ENCODE measurements at regions not wholly inside any gene's neighbourhood (a gene's known extent, or its start where the extent isn't known, plus 50 kb on each side); places are given as distances from the start of the nearest gene placed in this dataset.

DNA sequence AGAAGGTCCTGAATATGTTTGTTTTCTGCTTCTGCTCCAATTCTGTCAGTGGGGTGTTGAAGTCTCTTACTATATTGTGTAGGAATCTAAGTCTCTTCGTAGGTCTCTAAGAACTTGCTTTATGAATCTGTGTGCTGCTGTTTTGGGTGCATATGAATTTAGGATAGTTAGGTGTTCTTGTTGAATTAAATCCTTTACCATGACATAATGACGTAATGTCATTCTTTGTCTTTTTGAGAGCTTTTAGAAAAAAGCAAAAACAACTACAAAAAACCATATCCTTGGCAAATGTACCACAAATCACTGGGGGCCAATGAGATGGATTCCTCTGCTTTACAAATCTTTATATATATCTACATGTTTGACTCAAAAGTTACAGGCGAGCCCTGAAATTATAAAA is 576.1 kb downstream of the CDH18 start:
- dilution Hi-C loops (cut with HindIII; ENCODE audit: low sequenced_read_pairs, unreplicated experiment) (no loop called here), in situ Hi-C loops (cut with MboI; ENCODE audit: low sequenced_read_pairs) (no loop called here), intact Hi-C loops (cut with micrococcal nuclease) (no loop called here)
- no peak overlapping the region for H3K4ac ChIP-seq (ENCODE audit: low read depth, low read length)
- no peak overlapping the region for H3K23ac ChIP-seq (ENCODE audit: low read depth, low read length)
- TF ChIP-seq POLR2A (IDR thresholded peaks at IDR 0.05; ENCODE audit: low read depth, low read length) (no peak), ELK1 (IDR thresholded peaks at IDR 0.05; ENCODE audit: borderline replicate concordance, low read depth, low read length) (no peak), RFX5 (IDR thresholded peaks at IDR 0.05; ENCODE audit: low read depth, low read length) (no peak), CEBPB (IDR thresholded peaks at IDR 0.05; ENCODE audit: low read depth, low read length) (no peak), RCOR1 (IDR thresholded peaks at IDR 0.05; ENCODE audit: insufficient replicate concordance, low read length) (no peak), MAFK (IDR thresholded peaks at IDR 0.05; ENCODE audit: low read depth, low read length) (no peak), CHD1 (IDR thresholded peaks at IDR 0.05; ENCODE audit: low read depth, low read length) (no peak), FOS (IDR thresholded peaks at IDR 0.05; ENCODE audit: low read depth, low read length) (no peak), MAZ (IDR thresholded peaks at IDR 0.05; ENCODE audit: borderline replicate concordance, low read depth, low read length) (no peak), BHLHE40 (IDR thresholded peaks at IDR 0.05; ENCODE audit: low read depth, low read length) (no peak), MXI1 (IDR thresholded peaks at IDR 0.05; ENCODE audit: borderline replicate concordance, low read depth, low read length) (no peak), SMC3 (IDR thresholded peaks at IDR 0.05; ENCODE audit: low read depth, low read length) (no peak), RAD21 (IDR thresholded peaks at IDR 0.05; ENCODE audit: low read length) (no peak)
- TF ChIP-seq, protein P1, sequence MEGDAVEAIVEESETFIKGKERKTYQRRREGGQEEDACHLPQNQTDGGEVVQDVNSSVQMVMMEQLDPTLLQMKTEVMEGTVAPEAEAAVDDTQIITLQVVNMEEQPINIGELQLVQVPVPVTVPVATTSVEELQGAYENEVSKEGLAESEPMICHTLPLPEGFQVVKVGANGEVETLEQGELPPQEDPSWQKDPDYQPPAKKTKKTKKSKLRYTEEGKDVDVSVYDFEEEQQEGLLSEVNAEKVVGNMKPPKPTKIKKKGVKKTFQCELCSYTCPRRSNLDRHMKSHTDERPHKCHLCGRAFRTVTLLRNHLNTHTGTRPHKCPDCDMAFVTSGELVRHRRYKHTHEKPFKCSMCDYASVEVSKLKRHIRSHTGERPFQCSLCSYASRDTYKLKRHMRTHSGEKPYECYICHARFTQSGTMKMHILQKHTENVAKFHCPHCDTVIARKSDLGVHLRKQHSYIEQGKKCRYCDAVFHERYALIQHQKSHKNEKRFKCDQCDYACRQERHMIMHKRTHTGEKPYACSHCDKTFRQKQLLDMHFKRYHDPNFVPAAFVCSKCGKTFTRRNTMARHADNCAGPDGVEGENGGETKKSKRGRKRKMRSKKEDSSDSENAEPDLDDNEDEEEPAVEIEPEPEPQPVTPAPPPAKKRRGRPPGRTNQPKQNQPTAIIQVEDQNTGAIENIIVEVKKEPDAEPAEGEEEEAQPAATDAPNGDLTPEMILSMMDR (conservative IDR thresholded peaks at IDR 0.05; ENCODE audit: low read depth, low read length) = no peak
- no peak overlapping the region for H2BK20ac ChIP-seq (ENCODE audit: low read depth, low read length)
- H3K27ac ChIP-seq (ENCODE audit: insufficient read depth, low read length) = no peak overlapping the region
- no peak overlapping the region for H2BK5ac ChIP-seq (ENCODE audit: low read depth, low read length, poor library complexity, severe bottlenecking)
- no peak overlapping the region for H3K56ac ChIP-seq (ENCODE audit: extremely low read depth, insufficient read depth, low read length)
- H2AK9ac ChIP-seq (replicated peaks; ENCODE audit: low read depth, low read length, poor library complexity) = no peak overlapping the region
- H3K4me2 ChIP-seq (ENCODE audit: low read depth, low read length) = no peak overlapping the region
- BruUV-seq (replicated peaks) = no TSS peak
- no peaks in the 10 kb centered on the region for H3K4me1 ChIP-seq (ENCODE audit: control insufficient read depth, insufficient read depth, low read length)
- H3K14ac ChIP-seq (replicated peaks; ENCODE audit: low read depth, low read length) = no peak overlapping the region
- POLR2A ChIA-PET (ENCODE audit: unreplicated experiment) = no interaction called here
- H4K91ac ChIP-seq (ENCODE audit: insufficient read depth, low read depth, low read length) = no peak overlapping the region
- no peaks in the 10 kb centered on the region for H3K9me1 ChIP-seq (ENCODE audit: insufficient read depth, low read length)
- H3K36me3 ChIP-seq (ENCODE audit: control insufficient read depth, insufficient read depth, low read length) = no peaks in the 10 kb centered on the region
- no peak overlapping the region for H4K5ac ChIP-seq (ENCODE audit: low read depth, low read length)
- H3K79me1 ChIP-seq (ENCODE audit: low read depth in 1 of 2, low read length in 2 of 2) = no peaks in the 10 kb centered on the region
- no peak overlapping the region for H2AFZ ChIP-seq (replicated peaks; ENCODE audit: low read length, poor library complexity)
- ATAC-seq (ENCODE audit: low read depth) (no peak), DNase-seq (no peak)
- WGBS, 2 experiments (ENCODE audit: extremely low coverage in 2 of 2, insufficient read length in 1 of 2) = no CpG with 5 or more reads among the region's 3 CpGs
- H3K9ac ChIP-seq (ENCODE audit: low read depth, low read length) = no peak overlapping the region
- no peak overlapping the region for H3K4me3 ChIP-seq (ENCODE audit: insufficient read depth, low read depth, low read length)
- no peak overlapping the region for H2BK120ac ChIP-seq (ENCODE audit: low read depth, low read length)
- no peaks in the 10 kb centered on the region for H3K27me3 ChIP-seq (ENCODE audit: control insufficient read depth, insufficient read depth, low read length)
- no peak overlapping the region for H4K8ac ChIP-seq (ENCODE audit: low read depth in 2 of 2, low read length in 2 of 2)
- no peaks in the 10 kb centered on the region for H4K20me1 ChIP-seq (ENCODE audit: insufficient read depth, low read length)
- no peaks in the 10 kb centered on the region for H3K9me3 ChIP-seq (ENCODE audit: control insufficient read depth, insufficient read depth, low read length)
- CTCF ChIA-PET = no interaction called here
- no peak overlapping the region for H2AK5ac ChIP-seq (ENCODE audit: low read depth, low read length)
- no peak overlapping the region for H3K18ac ChIP-seq (ENCODE audit: low read depth, low read length)
- H2BK15ac ChIP-seq (ENCODE audit: low read depth, low read length) = no peak overlapping the region

Measured in IMR-90 (cell line).